GM21447 (cell line): ENCODE measurements at regions not wholly inside any gene's neighbourhood (a gene's known extent, or its start where the extent isn't known, plus 50 kb on each side); places are given as distances from the start of the nearest gene placed in this dataset.
"Not testable (repeated sequence)": the region's sequence is repeated elsewhere in the genome, so short reads cannot be mapped to it uniquely, and the experiment has no call there.

Experiments
- ATAC-seq: cut with Tn5 transposase; IDR thresholded peaks from one replicate; pipeline ENCODE4 v1.9.1; 2021; ENCODE audit not compliant: unreplicated experiment

- ATAC-seq: no peak
These were observed 69.5 kb downstream of the TPRA1 start for GRCh38 chr3:127520993-127521392.

GRCh38 chr3:127518456-127519081 lies 72.0 kb downstream of the TPRA1 start:
- ATAC-seq: no peak

GRCh38 chr3:127512256-127512655 lies 78.3 kb downstream of the TPRA1 start:
- no peak for ATAC-seq

- ATAC-seq: no peak
These were observed 89.4 kb downstream of the TPRA1 start for GRCh38 chr3:127501177-127501576.

- ATAC-seq: no peak
These were observed 92.9 kb downstream of the TPRA1 start for GRCh38 chr3:127497676-127498075.

- no peak for ATAC-seq
These were observed 93.4 kb downstream of the TPRA1 start for GRCh38 chr3:127497166-127497565.

GRCh38 chr3:127495821-127496655 lies 94.5 kb downstream of the TPRA1 start:
- no peak for ATAC-seq

- no peak for ATAC-seq
These were observed 96.4 kb downstream of the TPRA1 start for GRCh38 chr3:127493924-127494646.

- no peak for ATAC-seq
These were observed 98.1 kb downstream of the TPRA1 start for GRCh38 chr3:127492426-127492825.

- ATAC-seq: no peak
These were observed 98.6 kb downstream of the TPRA1 start for GRCh38 chr3:127491909-127492308.

- ATAC-seq: no peak
These were observed 99.2 kb downstream of the TPRA1 start for GRCh38 chr3:127491323-127491722.

- not testable (repeated sequence) for ATAC-seq
These were observed 99.6 kb downstream of the TPRA1 start for GRCh38 chr3:127491024-127491305.

GRCh38 chr3:127490271-127491023 lies 100.1 kb downstream of the TPRA1 start:
- no peak for ATAC-seq

- no peak for ATAC-seq
These were observed 101.2 kb downstream of the TPRA1 start for GRCh38 chr3:127489357-127489756.

- no peak for ATAC-seq
These were observed 101.8 kb downstream of the TPRA1 start for GRCh38 chr3:127488740-127489139.

- no peak for ATAC-seq
These were observed 102.3 kb downstream of the TPRA1 start for GRCh38 chr3:127488141-127488672.

- ATAC-seq: no peak
These were observed 103.3 kb downstream of the TPRA1 start for GRCh38 chr3:127487196-127487595.

- no peak for ATAC-seq
These were observed 104.1 kb downstream of the TPRA1 start for GRCh38 chr3:127486321-127486944.

GRCh38 chr3:127485396-127486170 lies 105.0 kb downstream of the TPRA1 start:
- no peak for ATAC-seq
